SK-N-SH (cell line): ENCODE measurements at regions not wholly inside any gene's neighbourhood (a gene's known extent, or its start where the extent isn't known, plus 50 kb on each side); places are given as distances from the start of the nearest gene placed in this dataset.

Experiments used
- CTCF ChIA-PET: fragments of 300-600, 350-600 bp; formaldehyde crosslinking; extraction: SDS; loops from one replicate; lab custom pipeline; 2021; lab: Yijun Ruan, JAX
- POLR2A ChIA-PET: fragments of 350-600 bp; sonication (Branson Sonifier 250); formaldehyde crosslinking; extraction: SDS; loops from one replicate; lab custom pipeline; 2020; ENCODE audit warnings: antibody characterized with exemption, inconsistent platforms; lab: Yijun Ruan, JAX
- DNase-seq: peaks from one replicate; pipeline ENCODE4 v3.0.0; 2012
- H2AFZ ChIP-seq: fragments of 200-600 bp; sonication (generic); 2 replicates; pipeline ENCODE4 v1.8.1; 2016; ENCODE audit warnings: antibody characterized with exemption, mild to moderate bottlenecking, low read depth
- H3F3A ChIP-seq: fragments of 200-600 bp; sonication (generic); replicated peaks from 2 replicates; pipeline ENCODE3; 2016; ENCODE audit warnings: antibody characterized with exemption, mild to moderate bottlenecking; ENCODE audit not compliant: insufficient read depth
- H3K27ac ChIP-seq, 2 experiments: fragments of 200-500 bp in 1 of 2; fragments of 200-600 bp in 1 of 2; sonication (Bioruptor generic) in 1 of 2; sonication (generic), shearing (Covaris generic) in 1 of 2; 2 replicates each; pipeline versions ENCODE4 v1.5.1 to v1.6.1; 2014 to 2016; ENCODE audit warnings: low read depth in 2 of 2, inconsistent platforms in 1 of 2, low read length in 1 of 2, mild to moderate bottlenecking in 1 of 2, mixed read lengths in 1 of 2
- H3K27me3 ChIP-seq: fragments of 200-600 bp; sonication (generic), shearing (Covaris generic); 2 replicates; pipeline ENCODE4 v1.6.1; 2016; ENCODE audit warnings: mixed run types; ENCODE audit not compliant: insufficient read depth
- H3K36me3 ChIP-seq, 2 experiments: fragments of 200-500 bp in 1 of 2; fragments of 200-600 bp in 1 of 2; sonication (Bioruptor generic) in 1 of 2; sonication (generic) in 1 of 2; replicated peaks in 1 of 2; 2 replicates each; pipeline versions ENCODE3 to v1.5.1; 2014 to 2016; ENCODE audit warnings: low read length in 1 of 2, mild to moderate bottlenecking in 1 of 2; ENCODE audit not compliant: insufficient read depth in 2 of 2, control insufficient read depth in 1 of 2
- H3K4me1 ChIP-seq, 2 experiments: fragments of 200-500 bp in 1 of 2; fragments of 200-600 bp in 1 of 2; sonication (Bioruptor generic) in 1 of 2; sonication (generic), shearing (Covaris generic) in 1 of 2; 2 replicates each; pipeline versions ENCODE4 v1.5.1 to v1.6.1; 2014 to 2016; ENCODE audit warnings: low read depth in 1 of 2, low read length in 1 of 2, mixed run types in 1 of 2; ENCODE audit not compliant: insufficient read depth in 2 of 2, control insufficient read depth in 1 of 2
- H3K4me2 ChIP-seq: fragments of 200-600 bp; sonication (generic), shearing (Covaris generic); 2 replicates; pipeline ENCODE4 v1.6.1; 2017; ENCODE audit warnings: mixed run types
- H3K4me3 ChIP-seq, 2 experiments: fragments of 200-500 bp in 1 of 2; fragments of 200-600 bp in 1 of 2; sonication (Bioruptor generic) in 1 of 2; sonication (generic), shearing (Covaris generic) in 1 of 2; 2 replicates each; pipeline versions ENCODE4 v1.5.1 to v1.8.1; 2014 to 2016; ENCODE audit warnings: low read depth in 2 of 2, inconsistent platforms in 1 of 2, low read length in 1 of 2, mild to moderate bottlenecking in 1 of 2, mixed read lengths in 1 of 2, moderate library complexity in 1 of 2
- H3K79me2 ChIP-seq: fragments of 200-600 bp; sonication (generic); 2 replicates; pipeline ENCODE4 v1.8.1; 2017; ENCODE audit warnings: mild to moderate bottlenecking; ENCODE audit not compliant: insufficient read depth
- H3K9ac ChIP-seq: fragments of 200-600 bp; sonication (generic); 2 replicates; pipeline ENCODE4 v1.6.1; 2017; ENCODE audit warnings: mixed run types
- H3K9me2 ChIP-seq: fragments of 200-600 bp; sonication (generic); 2 replicates; pipeline ENCODE4 v1.6.1; 2017; ENCODE audit warnings: mixed run types
- H3K9me3 ChIP-seq: fragments of 200-600 bp; sonication (generic); 2 replicates; pipeline ENCODE4 v1.6.1; 2017; ENCODE audit warnings: mixed run types, mild to moderate bottlenecking, moderate library complexity
- H4K20me1 ChIP-seq: fragments of 200-600 bp; sonication (generic); 2 replicates; pipeline ENCODE4 v1.6.1; 2017; ENCODE audit warnings: mild to moderate bottlenecking, mixed run types; ENCODE audit not compliant: insufficient read depth
- CHD2 ChIP-seq: fragments of 150-350 bp; IDR thresholded peaks from 2 replicates; pipeline ENCODE4 v1.6.1; 2018; ENCODE audit warnings: low read length; ENCODE audit not compliant: partially characterized antibody
- CTCF ChIP-seq: fragments of 200-600 bp; sonication (generic); IDR thresholded peaks from 2 replicates; pipeline ENCODE4 v1.6.1; 2017; ENCODE audit warnings: antibody characterized with exemption, mild to moderate bottlenecking, moderate library complexity
- EP300 ChIP-seq, 2 experiments: IDR thresholded peaks; 2 replicates each; pipeline versions ENCODE4 v1.4.0 to v1.6.1; 2012; ENCODE audit warnings: borderline replicate concordance in 1 of 2, low read depth in 1 of 2, low read length in 1 of 2
- EZH2phosphoT487 ChIP-seq: fragments of 200-600 bp; sonication (generic); IDR thresholded peaks from 2 replicates; pipeline ENCODE4 v1.6.1; 2017; ENCODE audit warnings: low read depth, mixed run types, mild to moderate bottlenecking, antibody characterized with exemption, moderate library complexity, borderline replicate concordance
- FOSL2 ChIP-seq: IDR thresholded peaks from 2 replicates; pipeline ENCODE4 v1.4.0; 2012; ENCODE audit warnings: low read depth, mild to moderate bottlenecking, moderate library complexity, borderline replicate concordance
- FOXJ3 ChIP-seq: sonication (generic); formaldehyde crosslinking; IDR thresholded peaks from 2 replicates; pipeline ENCODE4 v1.5.1; 2020; ENCODE audit warnings: mild to moderate bottlenecking, missing genetic modification reagents
- FOXM1 ChIP-seq: IDR thresholded peaks from 2 replicates; pipeline ENCODE4 v1.4.0; 2012; ENCODE audit warnings: low read depth, mild to moderate bottlenecking
- GABPA ChIP-seq: IDR thresholded peaks from 2 replicates; pipeline ENCODE4 v1.4.0; 2012; ENCODE audit warnings: low read depth, mild to moderate bottlenecking
- GATA2 ChIP-seq: sonication (generic); formaldehyde crosslinking; IDR thresholded peaks from 2 replicates; pipeline ENCODE4 v1.5.0; 2020; ENCODE audit warnings: mild to moderate bottlenecking, missing genetic modification reagents
- JUND ChIP-seq: IDR thresholded peaks from 2 replicates; pipeline ENCODE4 v1.4.0; 2012
- MAX ChIP-seq: IDR thresholded peaks from 2 replicates; pipeline ENCODE4 v1.4.0; 2012; ENCODE audit warnings: low read depth
- NFIC ChIP-seq: IDR thresholded peaks from 2 replicates; pipeline ENCODE4 v1.4.0; 2012; ENCODE audit warnings: borderline replicate concordance
- RCOR1 ChIP-seq: fragments of 150-350 bp; IDR thresholded peaks from 2 replicates; pipeline ENCODE4 v1.6.1; 2017; ENCODE audit warnings: antibody characterized with exemption, low read length
- RXRA ChIP-seq: IDR thresholded peaks from 2 replicates; pipeline ENCODE4 v1.4.0; 2012; ENCODE audit warnings: low read depth, mild to moderate bottlenecking, borderline replicate concordance
- SIN3A ChIP-seq: IDR thresholded peaks from 2 replicates; pipeline ENCODE4 v1.6.1; 2012; ENCODE audit warnings: low read depth, mild to moderate bottlenecking, low read length, moderate library complexity, borderline replicate concordance
- WGBS: methylation state at CpG from one replicate; pipeline ENCODE4 v1.1.6; 2017; ENCODE audit warnings: low lambda C conversion rate; 5-methylcytosine and 5-hydroxymethylcytosine counted together
- TF ChIP-seq, protein P1 (sequence below): IDR thresholded peaks from 2 replicates; pipeline ENCODE4; 2012
- TF ChIP-seq, protein P2 (sequence below): IDR thresholded peaks from 2 replicates; pipeline ENCODE4 v1.4.0; 2012; ENCODE audit warnings: low read depth, borderline replicate concordance

GRCh38 chr18:72948439-72948838 lies 80.7 kb upstream of the NETO1 start:
- POLR2A ChIA-PET = no interaction called here

More at GRCh38 chr18:72948439-72948838, 80.7 kb upstream of the NETO1 start:
- Histone ChIP-seq H3K9me3 (no peaks in the 10 kb centered on the region), H3K4me3 (no peak overlapping the region), H3K4me2 (no peak overlapping the region), H4K20me1 (no peaks in the 10 kb centered on the region), H3F3A (no peaks in the 10 kb centered on the region), H3K9me2 (no peaks in the 10 kb centered on the region), H3K36me3 (no peaks in the 10 kb centered on the region), H2AFZ (no peak overlapping the region), H3K4me1 (no peaks in the 10 kb centered on the region), H3K27me3 (no peaks in the 10 kb centered on the region), H3K27ac (no peak overlapping the region), H3K9ac (no peak overlapping the region), H3K79me2 (no peaks in the 10 kb centered on the region)
- CTCF ChIA-PET = no interaction called here
- no peak for DNase-seq
- TF ChIP-seq FOXJ3 (CRISPR knock-in tag) = no peak
- no peak for TF ChIP-seq GABPA
- TF ChIP-seq FOXM1 = no peak
- no peak for TF ChIP-seq EP300 (IDR thresholded peaks at IDR 0.05; ENCODE audit: borderline replicate concordance in 1 of 2, low read depth in 1 of 2, low read length in 1 of 2)
- no peak for TF ChIP-seq FOSL2
- no peak for TF ChIP-seq RXRA
- TF ChIP-seq JUND = no peak
- no peak for TF ChIP-seq NFIC
- TF ChIP-seq EZH2phosphoT487 = no peak
- TF ChIP-seq, protein P1, sequence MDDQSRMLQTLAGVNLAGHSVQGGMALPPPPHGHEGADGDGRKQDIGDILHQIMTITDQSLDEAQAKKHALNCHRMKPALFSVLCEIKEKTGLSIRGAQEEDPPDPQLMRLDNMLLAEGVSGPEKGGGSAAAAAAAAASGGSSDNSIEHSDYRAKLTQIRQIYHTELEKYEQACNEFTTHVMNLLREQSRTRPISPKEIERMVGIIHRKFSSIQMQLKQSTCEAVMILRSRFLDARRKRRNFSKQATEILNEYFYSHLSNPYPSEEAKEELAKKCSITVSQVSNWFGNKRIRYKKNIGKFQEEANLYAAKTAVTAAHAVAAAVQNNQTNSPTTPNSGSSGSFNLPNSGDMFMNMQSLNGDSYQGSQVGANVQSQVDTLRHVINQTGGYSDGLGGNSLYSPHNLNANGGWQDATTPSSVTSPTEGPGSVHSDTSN = no peak
- TF ChIP-seq, protein P2, sequence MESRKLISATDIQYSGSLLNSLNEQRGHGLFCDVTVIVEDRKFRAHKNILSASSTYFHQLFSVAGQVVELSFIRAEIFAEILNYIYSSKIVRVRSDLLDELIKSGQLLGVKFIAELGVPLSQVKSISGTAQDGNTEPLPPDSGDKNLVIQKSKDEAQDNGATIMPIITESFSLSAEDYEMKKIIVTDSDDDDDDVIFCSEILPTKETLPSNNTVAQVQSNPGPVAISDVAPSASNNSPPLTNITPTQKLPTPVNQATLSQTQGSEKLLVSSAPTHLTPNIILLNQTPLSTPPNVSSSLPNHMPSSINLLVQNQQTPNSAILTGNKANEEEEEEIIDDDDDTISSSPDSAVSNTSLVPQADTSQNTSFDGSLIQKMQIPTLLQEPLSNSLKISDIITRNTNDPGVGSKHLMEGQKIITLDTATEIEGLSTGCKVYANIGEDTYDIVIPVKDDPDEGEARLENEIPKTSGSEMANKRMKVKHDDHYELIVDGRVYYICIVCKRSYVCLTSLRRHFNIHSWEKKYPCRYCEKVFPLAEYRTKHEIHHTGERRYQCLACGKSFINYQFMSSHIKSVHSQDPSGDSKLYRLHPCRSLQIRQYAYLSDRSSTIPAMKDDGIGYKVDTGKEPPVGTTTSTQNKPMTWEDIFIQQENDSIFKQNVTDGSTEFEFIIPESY = no peak
- no peak for TF ChIP-seq GATA2 (CRISPR knock-in tag)
- no peak for TF ChIP-seq CHD2
- TF ChIP-seq RCOR1 = no peak
- no peak for TF ChIP-seq MAX
- no peak for TF ChIP-seq CTCF
- no peak for TF ChIP-seq SIN3A
- WGBS = 0% methylated on average over 3 of the region's 3 CpGs
